Fibroblast of lung (primary cell): ENCODE measurements at regions not wholly inside any gene's neighbourhood (a gene's known extent, or its start where the extent isn't known, plus 50 kb on each side); places are given as distances from the start of the nearest gene placed in this dataset.

Experiments
- EZH2 ChIP-seq: IDR thresholded peaks from 2 replicates; pipeline ENCODE4 v1.5.1; 2012; ENCODE audit warnings: low read length, control low read depth, mild to moderate bottlenecking; ENCODE audit errors: missing control alignments
- TF ChIP-seq, protein P1 (sequence below), 2 donors: IDR thresholded peaks in 1 of 2; conservative IDR thresholded peaks in 1 of 2; 1 replicate in 1 of 2; 2 replicates in 1 of 2; pipeline ENCODE4 v1.5.1; 2011 to 2012; ENCODE audit warnings: low read length in 2 of 2, control low read depth in 1 of 2, inconsistent platforms in 1 of 2, low read depth in 1 of 2, mild to moderate bottlenecking in 1 of 2

- TF ChIP-seq EZH2: no peak
- TF ChIP-seq, protein P1, sequence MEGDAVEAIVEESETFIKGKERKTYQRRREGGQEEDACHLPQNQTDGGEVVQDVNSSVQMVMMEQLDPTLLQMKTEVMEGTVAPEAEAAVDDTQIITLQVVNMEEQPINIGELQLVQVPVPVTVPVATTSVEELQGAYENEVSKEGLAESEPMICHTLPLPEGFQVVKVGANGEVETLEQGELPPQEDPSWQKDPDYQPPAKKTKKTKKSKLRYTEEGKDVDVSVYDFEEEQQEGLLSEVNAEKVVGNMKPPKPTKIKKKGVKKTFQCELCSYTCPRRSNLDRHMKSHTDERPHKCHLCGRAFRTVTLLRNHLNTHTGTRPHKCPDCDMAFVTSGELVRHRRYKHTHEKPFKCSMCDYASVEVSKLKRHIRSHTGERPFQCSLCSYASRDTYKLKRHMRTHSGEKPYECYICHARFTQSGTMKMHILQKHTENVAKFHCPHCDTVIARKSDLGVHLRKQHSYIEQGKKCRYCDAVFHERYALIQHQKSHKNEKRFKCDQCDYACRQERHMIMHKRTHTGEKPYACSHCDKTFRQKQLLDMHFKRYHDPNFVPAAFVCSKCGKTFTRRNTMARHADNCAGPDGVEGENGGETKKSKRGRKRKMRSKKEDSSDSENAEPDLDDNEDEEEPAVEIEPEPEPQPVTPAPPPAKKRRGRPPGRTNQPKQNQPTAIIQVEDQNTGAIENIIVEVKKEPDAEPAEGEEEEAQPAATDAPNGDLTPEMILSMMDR (conservative IDR thresholded peaks at IDR 0.05 in 1 of 2, IDR thresholded peaks at IDR 0.05 in 1 of 2; ENCODE audit: low read depth in 1 of 2, low read length in 2 of 2): no peak
Observed at GRCh38 chr7:153638821-153639435, 413.3 kb upstream of the DPP6 start.
